Activated CD8-positive, alpha-beta T cell treated with anti-CD3 and anti-CD28 coated beads for 36 hours (primary cell): ENCODE measurements at regions not wholly inside any gene's neighbourhood (a gene's known extent, or its start where the extent isn't known, plus 50 kb on each side); places are given as distances from the start of the nearest gene placed in this dataset.

Experiments
- ATAC-seq: fragments of 200-7000 bp; cut with Tn5 transposase; one replicate; pipeline ENCODE4 v1.10.0; 2021; ENCODE audit warnings: mild to moderate bottlenecking, moderate library complexity
- CTCF ChIA-PET: fragments of 350-600 bp; sonication (Branson Sonifier 250); formaldehyde crosslinking; loops from one replicate; lab custom pipeline; 2021; ENCODE audit warnings: antibody characterized with exemption; lab: Charles Lee
- POLR2A ChIA-PET: fragments of 350-600 bp; sonication (Branson Sonifier 250); formaldehyde crosslinking; loops from one replicate; lab custom pipeline; 2021; ENCODE audit warnings: antibody characterized with exemption; lab: Charles Lee
- DNase-seq: peaks from one replicate; pipeline ENCODE4 v3.0.0-alpha.2; 2020
- H3K27ac Mint-ChIP-seq: one replicate; pipeline ENCODE4 v1.8.0; 2021; ENCODE audit warnings: mild to moderate bottlenecking, mixed read lengths
- H3K27me3 Mint-ChIP-seq: one replicate; pipeline ENCODE4 v1.8.0; 2021; ENCODE audit warnings: mixed read lengths
- H3K36me3 Mint-ChIP-seq: one replicate; pipeline ENCODE4 v1.8.0; 2021; ENCODE audit warnings: low read depth, mixed read lengths
- H3K4me1 Mint-ChIP-seq: one replicate; pipeline ENCODE4 v1.8.0; 2021; ENCODE audit warnings: low read depth, mixed read lengths
- H3K4me3 Mint-ChIP-seq: one replicate; pipeline ENCODE4 v1.8.0; 2021; ENCODE audit warnings: mild to moderate bottlenecking, moderate library complexity, mixed read lengths
- H3K9me3 Mint-ChIP-seq: one replicate; pipeline ENCODE4 v1.8.0; 2021; ENCODE audit warnings: mixed read lengths
- intact Hi-C: fragments of 100-400 bp; cut with micrococcal nuclease; formaldehyde crosslinking; loops from one replicate; pipeline ENCODE4 v1.10.0; 2022
- TF ChIP-seq, protein P1 (sequence below): fragments of 200-600 bp; IDR thresholded peaks from one replicate; pipeline ENCODE4 v1.8.0; 2022; ENCODE audit warnings: antibody characterized with exemption, mild to moderate bottlenecking

GRCh38 chr2:66240286-66240685, 194.6 kb upstream of the MEIS1 start:
- Mint-ChIP-seq H3K27ac (no peak overlapping the region), H3K36me3 (no peaks in the 10 kb centered on the region), H3K4me1 (no peaks in the 10 kb centered on the region), H3K4me3 (no peak overlapping the region), H3K27me3 (no peaks in the 10 kb centered on the region), H3K9me3 (no peaks in the 10 kb centered on the region)
- DNase-seq = no peak
- no peak for ATAC-seq
- POLR2A ChIA-PET = no interaction called here
- intact Hi-C loops = no loop called here
- TF ChIP-seq, protein P1, sequence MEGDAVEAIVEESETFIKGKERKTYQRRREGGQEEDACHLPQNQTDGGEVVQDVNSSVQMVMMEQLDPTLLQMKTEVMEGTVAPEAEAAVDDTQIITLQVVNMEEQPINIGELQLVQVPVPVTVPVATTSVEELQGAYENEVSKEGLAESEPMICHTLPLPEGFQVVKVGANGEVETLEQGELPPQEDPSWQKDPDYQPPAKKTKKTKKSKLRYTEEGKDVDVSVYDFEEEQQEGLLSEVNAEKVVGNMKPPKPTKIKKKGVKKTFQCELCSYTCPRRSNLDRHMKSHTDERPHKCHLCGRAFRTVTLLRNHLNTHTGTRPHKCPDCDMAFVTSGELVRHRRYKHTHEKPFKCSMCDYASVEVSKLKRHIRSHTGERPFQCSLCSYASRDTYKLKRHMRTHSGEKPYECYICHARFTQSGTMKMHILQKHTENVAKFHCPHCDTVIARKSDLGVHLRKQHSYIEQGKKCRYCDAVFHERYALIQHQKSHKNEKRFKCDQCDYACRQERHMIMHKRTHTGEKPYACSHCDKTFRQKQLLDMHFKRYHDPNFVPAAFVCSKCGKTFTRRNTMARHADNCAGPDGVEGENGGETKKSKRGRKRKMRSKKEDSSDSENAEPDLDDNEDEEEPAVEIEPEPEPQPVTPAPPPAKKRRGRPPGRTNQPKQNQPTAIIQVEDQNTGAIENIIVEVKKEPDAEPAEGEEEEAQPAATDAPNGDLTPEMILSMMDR = no peak
- CTCF ChIA-PET = no interaction called here

DNA sequence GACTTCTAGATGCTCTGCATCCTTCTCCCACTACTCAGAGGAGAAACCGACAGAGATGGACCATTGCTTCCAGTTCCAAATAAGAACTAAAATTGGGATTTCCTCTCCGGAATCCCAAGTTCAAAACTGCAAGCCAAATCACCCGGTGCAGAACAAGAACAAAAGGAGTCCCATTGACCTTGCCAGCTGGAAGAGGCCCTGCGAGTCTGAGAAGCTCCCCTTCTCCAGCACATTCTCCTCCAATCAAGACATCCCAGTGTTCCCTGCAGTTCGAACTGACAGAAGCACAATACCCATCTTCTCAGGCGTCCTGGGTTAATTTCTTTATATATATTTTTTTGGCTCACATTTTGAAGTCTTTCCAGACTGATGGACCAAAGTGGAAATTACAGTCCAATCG, 195.3 kb upstream of the MEIS1 start:
- H3K36me3 Mint-ChIP-seq = no peaks in the 10 kb centered on the region
- CTCF ChIA-PET = no interaction called here
- intact Hi-C loops = no loop called here
- H3K9me3 Mint-ChIP-seq = no peaks in the 10 kb centered on the region
- no peaks in the 10 kb centered on the region for H3K4me1 Mint-ChIP-seq
- POLR2A ChIA-PET = no interaction called here
- TF ChIP-seq, protein P1 = no peak
- H3K27ac Mint-ChIP-seq = no peak overlapping the region
- no peak overlapping the region for H3K4me3 Mint-ChIP-seq
- no peaks in the 10 kb centered on the region for H3K27me3 Mint-ChIP-seq
- ATAC-seq = no peak
- no peak for DNase-seq

GRCh38 chr2:66237803-66238379, 197.0 kb upstream of the MEIS1 start:
- H3K4me3 Mint-ChIP-seq = no peak overlapping the region
- ChIA-PET CTCF (no interaction called here), POLR2A (no interaction called here)
- no peaks in the 10 kb centered on the region for H3K36me3 Mint-ChIP-seq
- DNase-seq (no peak), ATAC-seq (no peak)
- no peaks in the 10 kb centered on the region for H3K4me1 Mint-ChIP-seq
- no peak overlapping the region for H3K27ac Mint-ChIP-seq
- TF ChIP-seq, protein P1 = no peak
- no peaks in the 10 kb centered on the region for H3K27me3 Mint-ChIP-seq
- no peaks in the 10 kb centered on the region for H3K9me3 Mint-ChIP-seq
- intact Hi-C loops = no loop called here

- Mint-ChIP-seq H3K9me3 (no peaks in the 10 kb centered on the region), H3K27ac (no peak overlapping the region), H3K27me3 (no peaks in the 10 kb centered on the region), H3K4me3 (no peak overlapping the region), H3K4me1 (no peaks in the 10 kb centered on the region), H3K36me3 (no peaks in the 10 kb centered on the region)
- no peak for DNase-seq
- ChIA-PET CTCF (no interaction called here), POLR2A (no interaction called here)
- ATAC-seq = no peak
- TF ChIP-seq, protein P1 = no peak
- intact Hi-C loops = no loop called here
These were observed 197.8 kb upstream of the MEIS1 start for GRCh38 chr2:66236816-66237802.

GRCh38 chr2:66236067-66236685, 198.7 kb upstream of the MEIS1 start:
- no peaks in the 10 kb centered on the region for H3K36me3 Mint-ChIP-seq
- no peak overlapping the region for H3K4me3 Mint-ChIP-seq
- DNase-seq = no peak
- no peaks in the 10 kb centered on the region for H3K27me3 Mint-ChIP-seq
- H3K27ac Mint-ChIP-seq = no peak overlapping the region
- ChIA-PET CTCF (no interaction called here), POLR2A (no interaction called here)
- ATAC-seq = no peak
- TF ChIP-seq, protein P1 = no peak
- H3K4me1 Mint-ChIP-seq = no peaks in the 10 kb centered on the region
- no peaks in the 10 kb centered on the region for H3K9me3 Mint-ChIP-seq
- intact Hi-C loops = no loop called here
